RWPE1 (cell line): ENCODE measurements at regions not wholly inside any gene's neighbourhood (a gene's known extent, or its start where the extent isn't known, plus 50 kb on each side); places are given as distances from the start of the nearest gene placed in this dataset.
"Not testable (repeated sequence)": the region's sequence is repeated elsewhere in the genome, so short reads cannot be mapped to it uniquely, and the experiment has no call there.

ENCODE experiments used
- CTCF ChIA-PET: fragments of 350-600 bp; sonication (Branson Sonifier 250); formaldehyde crosslinking; extraction: SDS; loops from one replicate; lab custom pipeline; 2021; lab: Yijun Ruan, JAX
- POLR2A ChIA-PET: fragments of 400-600 bp; formaldehyde crosslinking; extraction: SDS; loops from one replicate; lab custom pipeline; 2020; ENCODE audit warnings: antibody characterized with exemption; ENCODE audit not compliant: low non-redundant PET; lab: Yijun Ruan, JAX
- DNase-seq: peaks from one replicate; pipeline ENCODE4 v3.0.0; 2012; ENCODE audit warnings: low spot score
- H3K27ac ChIP-seq: fragments of 450-650 bp; 2 replicates; pipeline ENCODE4 v1.5.1; 2017
- TF ChIP-seq, protein P1 (sequence below): fragments of 450-650 bp; conservative IDR thresholded peaks from 2 replicates; pipeline ENCODE4 v1.5.1; 2017; ENCODE audit warnings: low read depth, mild to moderate bottlenecking

DNA sequence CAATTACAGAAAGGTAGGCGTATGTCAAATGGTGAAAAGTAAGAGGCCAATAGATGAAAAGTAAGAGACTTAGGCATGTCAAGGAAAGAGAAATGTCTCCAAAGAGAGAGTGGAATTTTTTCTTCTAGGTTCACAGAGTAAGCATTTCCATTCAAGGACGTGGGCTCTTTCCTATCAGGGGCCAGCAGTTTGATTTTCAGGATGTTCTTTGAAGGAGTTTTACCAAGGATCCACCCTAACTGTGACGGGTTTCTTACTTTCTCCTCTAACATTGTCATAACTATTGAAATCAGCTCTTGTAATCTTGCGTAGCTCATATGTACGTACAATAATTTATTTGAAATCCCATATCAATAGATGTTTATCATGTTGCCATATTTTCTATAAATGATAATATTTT, 2112.2 kb upstream of the RAG2 start:
- ChIA-PET CTCF (no interaction called here), POLR2A (no interaction called here)
- no peak for DNase-seq
- TF ChIP-seq, protein P1, sequence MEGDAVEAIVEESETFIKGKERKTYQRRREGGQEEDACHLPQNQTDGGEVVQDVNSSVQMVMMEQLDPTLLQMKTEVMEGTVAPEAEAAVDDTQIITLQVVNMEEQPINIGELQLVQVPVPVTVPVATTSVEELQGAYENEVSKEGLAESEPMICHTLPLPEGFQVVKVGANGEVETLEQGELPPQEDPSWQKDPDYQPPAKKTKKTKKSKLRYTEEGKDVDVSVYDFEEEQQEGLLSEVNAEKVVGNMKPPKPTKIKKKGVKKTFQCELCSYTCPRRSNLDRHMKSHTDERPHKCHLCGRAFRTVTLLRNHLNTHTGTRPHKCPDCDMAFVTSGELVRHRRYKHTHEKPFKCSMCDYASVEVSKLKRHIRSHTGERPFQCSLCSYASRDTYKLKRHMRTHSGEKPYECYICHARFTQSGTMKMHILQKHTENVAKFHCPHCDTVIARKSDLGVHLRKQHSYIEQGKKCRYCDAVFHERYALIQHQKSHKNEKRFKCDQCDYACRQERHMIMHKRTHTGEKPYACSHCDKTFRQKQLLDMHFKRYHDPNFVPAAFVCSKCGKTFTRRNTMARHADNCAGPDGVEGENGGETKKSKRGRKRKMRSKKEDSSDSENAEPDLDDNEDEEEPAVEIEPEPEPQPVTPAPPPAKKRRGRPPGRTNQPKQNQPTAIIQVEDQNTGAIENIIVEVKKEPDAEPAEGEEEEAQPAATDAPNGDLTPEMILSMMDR = no peak
- H3K27ac ChIP-seq = no peak overlapping the region

DNA sequence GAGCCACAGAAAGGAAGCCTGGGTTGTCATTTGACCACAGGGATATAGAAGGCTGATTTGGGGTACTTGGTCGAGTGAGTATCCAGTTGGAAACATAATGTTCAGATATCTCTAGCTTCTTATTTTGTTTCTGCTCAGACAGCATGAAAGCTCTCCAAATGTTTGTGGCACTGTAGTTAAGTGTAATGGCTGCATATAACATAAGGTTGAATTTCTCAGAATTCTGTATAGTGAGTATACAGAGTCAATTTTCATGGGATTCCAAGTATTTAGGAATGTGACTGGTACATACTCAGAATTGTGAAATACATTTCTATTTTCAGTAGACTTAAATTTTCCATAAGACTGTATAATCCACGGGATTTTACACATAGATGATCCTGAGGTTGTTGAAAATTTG, 2102.1 kb upstream of the RAG2 start:
- no peak for DNase-seq
- POLR2A ChIA-PET = no interaction called here
- CTCF ChIA-PET = interaction anchor here (0.6 kb wide), 1 partner anchor 16 kb away, joined by 3 read pairs; no protein-coding TSS in a partner anchor
- no peak overlapping the region for H3K27ac ChIP-seq
- TF ChIP-seq, protein P1 = no peak

DNA sequence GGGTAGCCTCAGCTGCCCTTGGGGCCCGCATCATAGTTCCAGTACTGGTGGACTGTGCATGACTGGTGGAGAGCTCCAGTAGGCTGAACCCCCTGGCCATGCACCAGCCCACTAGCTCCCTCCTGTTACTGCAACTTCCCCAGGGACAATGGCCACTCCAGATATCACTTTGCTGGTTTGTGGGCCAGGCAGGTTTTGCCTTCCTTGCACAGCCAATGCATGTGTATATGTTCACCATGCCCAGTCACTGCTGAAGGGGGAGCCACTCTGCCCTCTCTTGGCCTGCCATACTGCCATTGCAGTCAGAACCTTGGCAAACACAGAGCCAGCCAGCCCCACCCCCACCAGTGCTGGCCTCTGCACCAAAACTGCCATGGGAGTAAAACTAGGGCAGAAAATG, 2095.3 kb upstream of the RAG2 start:
- ChIA-PET POLR2A (no interaction called here), CTCF (interaction anchor here (0.7 kb wide), 1 partner anchor 1945 kb away, joined by 3 read pairs; no protein-coding TSS in a partner anchor)
- no peak for DNase-seq
- TF ChIP-seq, protein P1 = no peak
- no peak overlapping the region for H3K27ac ChIP-seq

DNA sequence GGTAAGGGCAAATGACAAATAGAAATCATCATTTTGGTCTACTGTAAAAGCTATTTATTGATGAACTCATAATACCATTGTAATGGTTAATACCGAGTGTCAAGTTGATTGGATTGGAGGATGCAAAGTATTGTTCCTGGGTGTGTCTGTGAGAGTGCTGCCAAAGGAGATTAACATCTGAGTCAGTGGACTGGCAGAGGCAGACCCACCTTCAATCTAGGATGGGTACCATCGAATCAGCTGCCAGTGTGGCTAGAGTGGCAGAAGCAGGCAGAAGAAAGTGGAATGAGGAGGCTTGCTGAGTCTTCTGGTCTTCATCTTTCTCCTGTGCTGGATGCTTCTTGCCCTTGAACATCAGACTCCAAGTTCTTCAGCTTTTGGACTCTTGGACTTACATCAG, 2092.2 kb upstream of the RAG2 start:
- POLR2A ChIA-PET, CTCF ChIA-PET, H3K27ac ChIP-seq, DNase-seq: not testable (repeated sequence)

DNA sequence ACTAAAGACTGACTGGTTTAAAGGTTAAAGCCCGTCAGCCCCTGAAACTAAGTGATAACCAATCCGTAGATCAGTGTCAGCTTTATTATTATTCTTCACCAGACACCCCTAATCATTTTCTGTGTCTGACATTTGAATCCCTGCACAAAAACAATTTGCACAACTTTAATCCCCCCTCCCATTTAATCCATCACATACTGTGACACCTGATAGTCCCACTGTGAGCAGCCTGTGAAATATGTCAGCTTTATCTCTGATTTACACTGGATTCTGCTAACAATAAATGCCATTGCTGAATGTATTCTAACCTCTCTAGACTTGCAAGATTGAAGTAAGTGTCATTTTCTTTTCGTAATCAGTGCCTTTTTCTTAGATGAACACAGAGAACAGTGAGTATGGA, 2089.0 kb upstream of the RAG2 start:
- ChIA-PET CTCF (no interaction called here), POLR2A (no interaction called here)
- DNase-seq = no peak
- no peak overlapping the region for H3K27ac ChIP-seq
- TF ChIP-seq, protein P1 = no peak

DNA sequence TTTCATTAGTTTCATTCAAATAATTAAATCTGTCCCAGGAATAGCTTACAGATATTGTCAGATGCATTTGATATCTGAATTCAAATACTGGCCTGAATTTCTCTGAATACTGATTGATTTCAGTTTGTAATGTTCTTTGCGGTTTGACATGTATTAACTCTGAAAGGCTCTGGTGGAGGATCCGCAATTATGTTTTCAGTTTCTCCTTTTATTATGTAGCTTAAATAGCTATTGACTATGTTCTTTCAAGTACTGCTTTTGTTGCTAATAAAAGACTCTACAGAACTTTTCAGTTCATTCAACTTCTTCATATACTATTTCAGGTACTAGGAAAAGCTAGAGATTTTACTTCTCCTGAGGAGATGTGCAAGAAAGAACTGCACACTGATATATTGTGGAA, 2085.4 kb upstream of the RAG2 start:
- no peak for DNase-seq
- ChIA-PET CTCF (interaction anchor here (0.6 to 0.7 kb wide), 3 partner anchors 16 to 963 kb away, joined by 3 read pairs; no protein-coding TSS in a partner anchor), POLR2A (no interaction called here)
- no peak overlapping the region for H3K27ac ChIP-seq
- TF ChIP-seq, protein P1 = no peak

DNA sequence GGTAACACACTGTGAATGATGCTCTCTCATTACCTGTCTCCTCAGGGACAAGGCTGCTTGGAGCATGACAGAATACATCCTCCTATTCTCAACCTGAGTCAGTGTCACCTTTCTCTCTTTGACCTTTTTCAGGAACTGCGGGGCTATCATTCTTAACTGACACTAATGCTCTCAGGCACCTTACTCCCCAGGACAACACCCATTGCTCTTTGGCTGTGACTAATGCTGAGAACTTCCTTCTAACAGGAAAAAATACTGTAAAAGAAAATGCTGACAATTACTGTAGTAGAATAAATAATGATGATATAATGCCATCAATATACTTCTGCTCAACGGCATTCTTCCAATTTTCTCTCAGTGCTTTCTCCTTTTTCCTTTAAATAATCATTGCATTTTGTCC, 2082.7 kb upstream of the RAG2 start:
- TF ChIP-seq, protein P1 = no peak
- DNase-seq = peak; percentile 13
- ChIA-PET POLR2A (no interaction called here), CTCF (no interaction called here)
- no peak overlapping the region for H3K27ac ChIP-seq
